ENCODE measurements at regions not wholly inside any gene's neighbourhood (a gene's known extent, or its start where the extent isn't known, plus 50 kb on each side); places are given as distances from the start of the nearest gene placed in this dataset.

- no peaks in the 10 kb centered on the region for H3K36me3 ChIP-seq (ENCODE audit: insufficient read depth)
- H3K27ac ChIP-seq (ENCODE audit: low read depth), result no peak overlapping the region
- H3K36me3 Mint-ChIP-seq (ENCODE audit: low read depth), result no peaks in the 10 kb centered on the region
- H3K9me3 Mint-ChIP-seq, result no peaks in the 10 kb centered on the region; the same call in 2 of the 3 replicates
- DNase-seq (ENCODE audit: low spot score), result no peak
- no peak overlapping the region for H3K4me3 Mint-ChIP-seq
- no peak overlapping the region for H3K4me3 ChIP-seq
- TF ChIP-seq, protein P1, sequence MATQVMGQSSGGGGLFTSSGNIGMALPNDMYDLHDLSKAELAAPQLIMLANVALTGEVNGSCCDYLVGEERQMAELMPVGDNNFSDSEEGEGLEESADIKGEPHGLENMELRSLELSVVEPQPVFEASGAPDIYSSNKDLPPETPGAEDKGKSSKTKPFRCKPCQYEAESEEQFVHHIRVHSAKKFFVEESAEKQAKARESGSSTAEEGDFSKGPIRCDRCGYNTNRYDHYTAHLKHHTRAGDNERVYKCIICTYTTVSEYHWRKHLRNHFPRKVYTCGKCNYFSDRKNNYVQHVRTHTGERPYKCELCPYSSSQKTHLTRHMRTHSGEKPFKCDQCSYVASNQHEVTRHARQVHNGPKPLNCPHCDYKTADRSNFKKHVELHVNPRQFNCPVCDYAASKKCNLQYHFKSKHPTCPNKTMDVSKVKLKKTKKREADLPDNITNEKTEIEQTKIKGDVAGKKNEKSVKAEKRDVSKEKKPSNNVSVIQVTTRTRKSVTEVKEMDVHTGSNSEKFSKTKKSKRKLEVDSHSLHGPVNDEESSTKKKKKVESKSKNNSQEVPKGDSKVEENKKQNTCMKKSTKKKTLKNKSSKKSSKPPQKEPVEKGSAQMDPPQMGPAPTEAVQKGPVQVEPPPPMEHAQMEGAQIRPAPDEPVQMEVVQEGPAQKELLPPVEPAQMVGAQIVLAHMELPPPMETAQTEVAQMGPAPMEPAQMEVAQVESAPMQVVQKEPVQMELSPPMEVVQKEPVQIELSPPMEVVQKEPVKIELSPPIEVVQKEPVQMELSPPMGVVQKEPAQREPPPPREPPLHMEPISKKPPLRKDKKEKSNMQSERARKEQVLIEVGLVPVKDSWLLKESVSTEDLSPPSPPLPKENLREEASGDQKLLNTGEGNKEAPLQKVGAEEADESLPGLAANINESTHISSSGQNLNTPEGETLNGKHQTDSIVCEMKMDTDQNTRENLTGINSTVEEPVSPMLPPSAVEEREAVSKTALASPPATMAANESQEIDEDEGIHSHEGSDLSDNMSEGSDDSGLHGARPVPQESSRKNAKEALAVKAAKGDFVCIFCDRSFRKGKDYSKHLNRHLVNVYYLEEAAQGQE (IDR thresholded peaks at IDR 0.05; ENCODE audit: unreplicated experiment), result no peak
- TF ChIP-seq POLR2AphosphoS5 (IDR thresholded peaks at IDR 0.05; ENCODE audit: low read depth), result no peak
- TF ChIP-seq ZNF462 (CRISPR knock-in tag; IDR thresholded peaks at IDR 0.05), result no peak
- TF ChIP-seq EZH2 (IDR thresholded peaks at IDR 0.05; ENCODE audit: low read depth, unreplicated experiment), result no peak
- TF ChIP-seq, protein P2, sequence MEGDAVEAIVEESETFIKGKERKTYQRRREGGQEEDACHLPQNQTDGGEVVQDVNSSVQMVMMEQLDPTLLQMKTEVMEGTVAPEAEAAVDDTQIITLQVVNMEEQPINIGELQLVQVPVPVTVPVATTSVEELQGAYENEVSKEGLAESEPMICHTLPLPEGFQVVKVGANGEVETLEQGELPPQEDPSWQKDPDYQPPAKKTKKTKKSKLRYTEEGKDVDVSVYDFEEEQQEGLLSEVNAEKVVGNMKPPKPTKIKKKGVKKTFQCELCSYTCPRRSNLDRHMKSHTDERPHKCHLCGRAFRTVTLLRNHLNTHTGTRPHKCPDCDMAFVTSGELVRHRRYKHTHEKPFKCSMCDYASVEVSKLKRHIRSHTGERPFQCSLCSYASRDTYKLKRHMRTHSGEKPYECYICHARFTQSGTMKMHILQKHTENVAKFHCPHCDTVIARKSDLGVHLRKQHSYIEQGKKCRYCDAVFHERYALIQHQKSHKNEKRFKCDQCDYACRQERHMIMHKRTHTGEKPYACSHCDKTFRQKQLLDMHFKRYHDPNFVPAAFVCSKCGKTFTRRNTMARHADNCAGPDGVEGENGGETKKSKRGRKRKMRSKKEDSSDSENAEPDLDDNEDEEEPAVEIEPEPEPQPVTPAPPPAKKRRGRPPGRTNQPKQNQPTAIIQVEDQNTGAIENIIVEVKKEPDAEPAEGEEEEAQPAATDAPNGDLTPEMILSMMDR (conservative IDR thresholded peaks at IDR 0.05; ENCODE audit: low read depth in 2 of 2), result no peak
- no peak for TF ChIP-seq STAT1 (IDR thresholded peaks at IDR 0.05; ENCODE audit: unreplicated experiment)
- TF ChIP-seq ZNF114 (CRISPR knock-in tag; IDR thresholded peaks at IDR 0.05), result no peak
- TF ChIP-seq JUNB (IDR thresholded peaks at IDR 0.05; ENCODE audit: unreplicated experiment), result no peak
- no peak for TF ChIP-seq CREB1 (CRISPR knock-in tag; IDR thresholded peaks at IDR 0.05; ENCODE audit: low read depth)
- TF ChIP-seq EZH2phosphoT487 (IDR thresholded peaks at IDR 0.05; ENCODE audit: unreplicated experiment), result no peak
- TF ChIP-seq ETS1 (IDR thresholded peaks at IDR 0.05), result no peak
- TF ChIP-seq ZNF331 (CRISPR knock-in tag; IDR thresholded peaks at IDR 0.05; ENCODE audit: low read depth), result no peak
- no peak for TF ChIP-seq NANOG (IDR thresholded peaks at IDR 0.05; ENCODE audit: borderline replicate concordance)
- no peaks in the 10 kb centered on the region for H3F3A ChIP-seq (replicated peaks; ENCODE audit: low read depth)
- peak overlapping the region; percentile 91 for H2AFZ ChIP-seq
- no peak; the same call in 2 of the 3 replicates for ATAC-seq
- no peak overlapping the region for H3K4me2 ChIP-seq
- H3K4me1 ChIP-seq (ENCODE audit: insufficient read depth), result peaks cover 24% of the 10 kb centered on the region
- peaks cover 8% of the 10 kb centered on the region for H3K27me3 Mint-ChIP-seq (ENCODE audit: insufficient read depth, low read depth, poor library complexity)
- peaks cover 24% of the 10 kb centered on the region for H3K4me1 Mint-ChIP-seq
- no peaks in the 10 kb centered on the region for H3K27me3 ChIP-seq (ENCODE audit: insufficient read depth)
- no peaks in the 10 kb centered on the region for H3K79me2 ChIP-seq (replicated peaks; ENCODE audit: insufficient read depth)
- H3K27ac Mint-ChIP-seq, result peak overlapping the region; percentile 45; the same call in 1 of the 2 replicates
- H3K9me2 ChIP-seq (ENCODE audit: insufficient read depth), result 0 out of 2 replicates have a peak, but pooled peaks cover under 1% of the 10 kb centered on the region
- no peaks in the 10 kb centered on the region for H4K20me1 ChIP-seq (replicated peaks; ENCODE audit: insufficient read depth)
These were observed 97.9 kb upstream of the RAB3GAP2 start for GRCh38 chr1:220370041-220370700.

Measured in GM23338 (cell line).